Adipocyte (in vitro differentiated cells): ENCODE measurements at regions not wholly inside any gene's neighbourhood (a gene's known extent, or its start where the extent isn't known, plus 50 kb on each side); places are given as distances from the start of the nearest gene placed in this dataset.
"Not testable (repeated sequence)": the region's sequence is repeated elsewhere in the genome, so short reads cannot be mapped to it uniquely, and the experiment has no call there.

Experiments used
- DNase-seq: peaks from one replicate; pipeline ENCODE4 v3.0.0-alpha.2; 2015; ENCODE audit warnings: low read depth
- H3K27me3 ChIP-seq: replicated peaks from 2 replicates; pipeline ENCODE4 v1.7.0; 2013; ENCODE audit warnings: mild to moderate bottlenecking, low read length, moderate library complexity; ENCODE audit not compliant: control insufficient read depth, insufficient read depth
- H3K36me3 ChIP-seq: 2 replicates; pipeline ENCODE4 v1.7.0; 2013; ENCODE audit warnings: low read length, mild to moderate bottlenecking, moderate library complexity; ENCODE audit not compliant: control insufficient read depth, insufficient read depth, severe bottlenecking
- H3K4me1 ChIP-seq: 2 replicates; pipeline ENCODE4 v1.7.0; 2013; ENCODE audit warnings: mild to moderate bottlenecking, low read length, moderate library complexity; ENCODE audit not compliant: control insufficient read depth, insufficient read depth
- H3K4me3 ChIP-seq: 2 replicates; pipeline ENCODE4 v1.7.0; 2013; ENCODE audit warnings: mild to moderate bottlenecking, low read length, moderate library complexity
- H3K9ac ChIP-seq: 2 replicates; pipeline ENCODE4 v1.7.0; 2013; ENCODE audit warnings: mild to moderate bottlenecking, low read length, moderate library complexity
- H3K9me3 ChIP-seq: 2 replicates; pipeline ENCODE4 v1.7.0; 2013; ENCODE audit warnings: mild to moderate bottlenecking, low read length, moderate library complexity; ENCODE audit not compliant: control insufficient read depth

DNA sequence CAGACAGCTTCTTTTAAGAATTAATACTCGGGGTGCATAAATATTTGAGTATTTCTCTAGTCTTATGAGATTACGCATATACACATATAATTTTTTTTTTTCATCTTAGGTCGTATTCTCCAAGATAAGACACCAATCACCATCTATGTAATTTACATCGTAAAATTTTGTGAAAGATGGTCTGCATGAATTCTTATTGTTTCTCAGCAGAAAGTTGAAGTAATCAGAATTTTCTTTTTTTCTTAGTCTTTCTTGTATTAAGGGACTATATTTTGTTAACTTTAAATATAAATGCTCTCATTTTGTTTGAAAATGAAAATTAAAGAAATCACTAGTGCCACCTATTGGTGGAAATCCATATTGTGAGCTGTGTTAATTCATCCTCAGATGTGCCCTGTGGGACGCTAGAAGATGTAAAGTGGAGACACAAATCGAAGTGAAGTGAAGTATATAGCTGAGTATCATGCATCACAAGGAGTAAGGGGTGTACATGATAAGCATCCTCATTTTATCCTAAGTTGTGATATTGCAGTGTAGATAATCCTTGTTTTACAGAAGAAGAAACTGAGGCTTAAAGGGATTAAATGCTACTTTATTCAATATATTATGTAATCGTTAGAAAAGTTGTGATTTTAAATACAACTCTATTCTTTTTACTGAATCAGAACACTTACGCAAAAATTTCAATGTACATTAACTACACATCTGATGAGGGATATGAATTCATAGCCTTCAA, 2084.3 kb downstream of the LRRC4C start:
- DNase-seq, result peak; percentile 50
- no peaks in the 10 kb centered on the region for H3K36me3 ChIP-seq
- H3K9ac ChIP-seq, result no peak overlapping the region
- H3K4me1 ChIP-seq, result no peaks in the 10 kb centered on the region
- no peaks in the 10 kb centered on the region for H3K27me3 ChIP-seq
- H3K9me3 ChIP-seq, result no peaks in the 10 kb centered on the region
- no peak overlapping the region for H3K4me3 ChIP-seq

DNA sequence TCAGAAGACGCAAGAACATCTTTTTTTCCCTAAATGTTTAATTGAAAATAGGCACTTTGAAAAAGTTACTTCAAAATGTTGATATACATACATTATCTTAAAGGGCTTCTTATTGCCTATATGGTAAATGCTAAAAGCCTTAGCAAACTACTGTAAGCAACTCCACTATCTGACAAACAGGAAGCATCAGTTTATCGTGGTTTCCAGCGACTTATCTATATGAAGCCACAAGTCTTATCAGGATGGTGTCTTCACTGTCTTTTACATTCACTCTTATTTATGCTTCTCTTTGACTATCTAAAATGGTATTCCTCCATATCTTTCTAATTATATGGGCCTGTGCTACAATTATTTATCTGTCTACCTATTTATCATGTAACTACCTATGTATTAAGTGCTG, 2091.9 kb downstream of the LRRC4C start:
- H3K4me3 ChIP-seq, result no peak overlapping the region
- no peaks in the 10 kb centered on the region for H3K4me1 ChIP-seq
- no peak overlapping the region for H3K9ac ChIP-seq
- H3K9me3 ChIP-seq, result no peaks in the 10 kb centered on the region
- H3K27me3 ChIP-seq, result no peaks in the 10 kb centered on the region
- H3K36me3 ChIP-seq, result no peaks in the 10 kb centered on the region
- DNase-seq, result no peak

- DNase-seq, result no peak
- Histone ChIP-seq H3K4me1 (no peaks in the 10 kb centered on the region), H3K4me3 (no peak overlapping the region), H3K9ac (no peak overlapping the region), H3K36me3 (no peaks in the 10 kb centered on the region), H3K9me3 (no peaks in the 10 kb centered on the region), H3K27me3 (no peaks in the 10 kb centered on the region)
Measured at GRCh38 chr11:39365809-39366436, 2093.5 kb downstream of the LRRC4C start.

DNA sequence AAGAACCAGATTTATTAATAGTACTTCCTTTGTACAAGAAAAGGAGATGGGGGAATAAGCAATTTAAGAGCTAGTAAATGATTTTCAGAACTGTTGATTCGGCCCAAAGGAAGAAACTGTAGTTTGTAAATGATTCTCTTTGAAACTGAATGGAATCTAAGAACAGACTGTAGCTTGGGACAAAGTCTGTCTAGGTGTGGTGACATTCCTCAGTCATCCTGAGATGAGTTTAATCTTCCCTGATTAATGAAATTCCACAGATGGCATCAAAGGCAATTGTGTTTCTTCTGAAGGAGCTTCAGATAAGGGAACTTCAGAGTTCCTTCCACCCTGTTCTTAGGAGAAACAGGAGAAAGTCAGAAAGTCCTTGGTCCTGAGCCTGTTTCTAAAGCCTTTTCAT, 2095.9 kb downstream of the LRRC4C start:
- Histone ChIP-seq H3K4me1 (no peaks in the 10 kb centered on the region), H3K4me3 (no peak overlapping the region), H3K9ac (no peak overlapping the region), H3K9me3 (no peaks in the 10 kb centered on the region), H3K36me3 (no peaks in the 10 kb centered on the region), H3K27me3 (no peaks in the 10 kb centered on the region)
- no peak for DNase-seq

- no peak overlapping the region for H3K9ac ChIP-seq
- no peaks in the 10 kb centered on the region for H3K4me1 ChIP-seq
- DNase-seq, result no peak
- no peaks in the 10 kb centered on the region for H3K27me3 ChIP-seq
- H3K4me3 ChIP-seq, result no peak overlapping the region
- no peaks in the 10 kb centered on the region for H3K9me3 ChIP-seq
- H3K36me3 ChIP-seq, result no peaks in the 10 kb centered on the region
Measured at GRCh38 chr11:39361557-39361956, 2097.9 kb downstream of the LRRC4C start.

- no peaks in the 10 kb centered on the region for H3K27me3 ChIP-seq
- no peak overlapping the region for H3K4me3 ChIP-seq
- H3K4me1 ChIP-seq, result no peaks in the 10 kb centered on the region
- DNase-seq, result no peak
- H3K9me3 ChIP-seq, result no peaks in the 10 kb centered on the region
- H3K9ac ChIP-seq, result no peak overlapping the region
- H3K36me3 ChIP-seq, result no peaks in the 10 kb centered on the region
Measured at GRCh38 chr11:39345834-39346442, 2113.5 kb downstream of the LRRC4C start.

DNA sequence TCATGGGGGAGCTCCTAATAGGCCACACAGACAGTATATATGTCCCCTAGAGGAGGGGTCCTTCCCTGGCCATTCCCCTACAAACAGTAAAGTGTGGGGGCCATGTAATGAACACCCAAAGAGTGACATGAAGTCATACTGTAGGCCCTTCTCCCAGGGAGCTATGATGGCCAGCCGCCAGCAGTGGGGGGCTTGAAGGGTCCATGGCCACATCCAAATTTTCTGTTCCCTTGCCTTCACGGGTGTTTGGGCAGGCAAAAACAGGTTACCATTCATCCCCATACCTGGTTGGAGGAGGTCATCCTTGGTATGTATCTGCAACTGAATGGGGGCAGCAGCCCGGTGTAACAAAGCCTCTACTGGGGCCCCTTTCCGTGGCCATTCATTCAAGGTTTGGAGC, 2118.0 kb downstream of the LRRC4C start:
- Histone ChIP-seq H3K9ac (no peak overlapping the region), H3K36me3 (no peaks in the 10 kb centered on the region), H3K9me3 (peaks cover under 1% of the 10 kb centered on the region), H3K27me3 (no peaks in the 10 kb centered on the region), H3K4me3 (no peak overlapping the region), H3K4me1 (no peaks in the 10 kb centered on the region)
- DNase-seq, result no peak

GRCh38 chr11:39333006-39333405, 2126.4 kb downstream of the LRRC4C start:
- not testable (repeated sequence) for H3K4me1 ChIP-seq, H3K36me3 ChIP-seq, H3K4me3 ChIP-seq, DNase-seq, H3K9me3 ChIP-seq, H3K27me3 ChIP-seq, H3K9ac ChIP-seq

DNA sequence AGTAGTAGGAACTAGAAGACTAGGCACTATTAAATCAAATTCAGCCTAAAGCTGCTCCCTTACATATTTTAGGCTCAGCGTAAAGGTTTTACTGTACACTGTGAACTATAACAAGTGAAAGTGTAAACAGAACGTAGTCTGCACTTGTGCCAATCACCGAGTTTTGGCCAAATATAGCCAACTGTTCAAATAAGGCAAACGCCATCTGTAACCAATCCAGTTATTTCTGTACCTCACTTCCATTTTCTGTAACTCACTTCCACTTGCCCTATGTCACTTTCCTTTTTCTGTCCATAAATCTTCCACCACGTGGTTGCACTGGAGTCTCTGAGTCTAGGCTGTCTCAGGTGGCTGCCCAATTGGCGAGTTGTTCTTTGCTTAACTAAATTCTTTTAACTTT, 2132.2 kb downstream of the LRRC4C start:
- H3K9ac ChIP-seq, result no peak overlapping the region
- no peaks in the 10 kb centered on the region for H3K27me3 ChIP-seq
- H3K4me1 ChIP-seq, result no peaks in the 10 kb centered on the region
- no peaks in the 10 kb centered on the region for H3K9me3 ChIP-seq
- no peaks in the 10 kb centered on the region for H3K36me3 ChIP-seq
- no peak overlapping the region for H3K4me3 ChIP-seq
- no peak for DNase-seq

- not testable (repeated sequence) for H3K4me1 ChIP-seq, H3K4me3 ChIP-seq, H3K9ac ChIP-seq, H3K36me3 ChIP-seq, DNase-seq, H3K27me3 ChIP-seq, H3K9me3 ChIP-seq
Measured at GRCh38 chr11:39311888-39312287, 2147.6 kb downstream of the LRRC4C start.

GRCh38 chr11:39304586-39304985, 2154.9 kb downstream of the LRRC4C start:
- Histone ChIP-seq H3K9ac (no peak overlapping the region), H3K4me3 (no peak overlapping the region), H3K4me1 (no peaks in the 10 kb centered on the region), H3K36me3 (no peaks in the 10 kb centered on the region), H3K9me3 (peaks cover 4% of the 10 kb centered on the region), H3K27me3 (no peaks in the 10 kb centered on the region)
- DNase-seq, result no peak
